A549 (cell line): ENCODE measurements at regions not wholly inside any gene's neighbourhood (a gene's known extent, or its start where the extent isn't known, plus 50 kb on each side); places are given as distances from the start of the nearest gene placed in this dataset.
"Not testable (repeated sequence)": the region's sequence is repeated elsewhere in the genome, so short reads cannot be mapped to it uniquely, and the experiment has no call there.

ENCODE experiments used
- ATAC-seq, 2 experiments: fragments of 200-7000 bp in 1 of 2; fragments of >200 bp in 1 of 2; cut with Nextera tagmentation in 1 of 2; cut with Tn5 transposase in 1 of 2; 3 replicates each; pipeline versions ENCODE4 v1.8.0 to v1.9.1; 2018 to 2020; ENCODE audit warnings: mild to moderate bottlenecking in 1 of 2, moderate library complexity in 1 of 2
- CTCF ChIA-PET: fragments of 300-600 bp; sonication (Branson Sonifier 250); formaldehyde crosslinking; extraction: SDS; loops from one replicate; lab custom pipeline; 2021; ENCODE audit warnings: antibody characterized with exemption, inconsistent platforms; lab: Yijun Ruan, JAX
- POLR2A ChIA-PET: fragments of 350-600 bp; formaldehyde crosslinking; extraction: SDS; loops from one replicate; lab custom pipeline; 2021; ENCODE audit warnings: antibody characterized with exemption, inconsistent platforms; lab: Yijun Ruan, JAX
- DNase-seq, 2 experiments: peaks; one replicate each; pipeline versions ENCODE4 v3.0.0 to v3.0.0-alpha.2; 2011 to 2016; ENCODE audit warnings: low read depth in 1 of 2, low spot score in 1 of 2
- FAIRE-seq: peaks from 2 replicates; lab custom pipeline; 2011; peaks lifted over from hg19 to GRCh38; lab: Jason Lieb, UNC
- H3K27ac ChIP-seq, 2 experiments: fragments of >200 bp; sonication (Bioruptor Twin); formaldehyde crosslinking; 3 replicates each; pipeline ENCODE4 v1.5.1; 2016 to 2017
- H3K4me1 ChIP-seq: fragments of >200 bp; sonication (Bioruptor Twin); formaldehyde crosslinking; 3 replicates; pipeline ENCODE4 v1.6.1; 2016
- H3K4me2 ChIP-seq: fragments of >200 bp; sonication (Bioruptor Twin); formaldehyde crosslinking; 3 replicates; pipeline ENCODE4 v1.6.1; 2016
- H3K4me3 ChIP-seq: fragments of >200 bp; sonication (Bioruptor Twin); formaldehyde crosslinking; 3 replicates; pipeline ENCODE4 v1.5.1; 2016
- H3K9me3 ChIP-seq: fragments of >200 bp; sonication (Bioruptor Twin); formaldehyde crosslinking; 3 replicates; pipeline ENCODE4 v1.6.1; 2016
- BHLHE40 ChIP-seq: IDR thresholded peaks from 2 replicates; pipeline ENCODE4 v1.6.1; 2012; ENCODE audit warnings: low read depth, low read length, inconsistent platforms
- CBX2 ChIP-seq: fragments of 200-600 bp; sonication (generic); IDR thresholded peaks from 2 replicates; pipeline ENCODE4 v1.6.1; 2016; ENCODE audit warnings: low read depth, mild to moderate bottlenecking, borderline replicate concordance
- CEBPB ChIP-seq, 2 experiments: fragments of >200 bp in 1 of 2; sonication (Bioruptor Twin) in 1 of 2; formaldehyde crosslinking in 1 of 2; IDR thresholded peaks; 2 replicates each; pipeline ENCODE4 v1.6.1; 2012 to 2016
- CHD2 ChIP-seq: fragments of 150-350 bp; IDR thresholded peaks from 2 replicates; pipeline ENCODE4 v1.6.1; 2014; ENCODE audit warnings: low read length; ENCODE audit not compliant: partially characterized antibody
- EP300 ChIP-seq, 2 experiments: fragments of >200 bp; sonication (Bioruptor Twin); formaldehyde crosslinking; IDR thresholded peaks; 2 replicates in 1 of 2; 3 replicates in 1 of 2; pipeline ENCODE4 v1.6.1; 2016 to 2017
- FOSB ChIP-seq: fragments of 250-450 bp; sonication (Bioruptor Pico); IDR thresholded peaks from 2 replicates; pipeline ENCODE4 v1.5.0; 2020; ENCODE audit warnings: mild to moderate bottlenecking, moderate library complexity
- FOXS1 ChIP-seq: fragments of 250-450 bp; sonication (Bioruptor Pico); IDR thresholded peaks from 2 replicates; pipeline ENCODE4 v1.5.0; 2020; ENCODE audit warnings: mild to moderate bottlenecking, moderate library complexity
- GATA3 ChIP-seq: IDR thresholded peaks from 2 replicates; pipeline ENCODE4 v1.6.1; 2012; ENCODE audit warnings: borderline replicate concordance
- HOXB13 ChIP-seq: fragments of 250-450 bp; sonication (Bioruptor Pico); IDR thresholded peaks from 2 replicates; pipeline ENCODE4 v1.5.0; 2020; ENCODE audit warnings: low read depth, mild to moderate bottlenecking, moderate library complexity
- JUNB ChIP-seq: fragments of >200 bp; sonication (Bioruptor Twin); formaldehyde crosslinking; IDR thresholded peaks from 2 replicates; pipeline ENCODE4 v1.6.1; 2016
- KDM1A ChIP-seq: fragments of 200-600 bp; sonication (generic); IDR thresholded peaks from 2 replicates; pipeline ENCODE4 v1.6.1; 2016; ENCODE audit warnings: low read depth, mild to moderate bottlenecking
- MAFK ChIP-seq: fragments of 450-650 bp; IDR thresholded peaks from 2 replicates; pipeline ENCODE4 v1.6.1; 2014; ENCODE audit not compliant: partially characterized antibody
- NR3C1 ChIP-seq: fragments of >200 bp; sonication (Bioruptor Twin); formaldehyde crosslinking; IDR thresholded peaks from 3 replicates; pipeline ENCODE4 v1.6.1; 2017
- RAD21 ChIP-seq, 2 experiments: fragments of >200 bp in 1 of 2; sonication (Bioruptor Twin) in 1 of 2; formaldehyde crosslinking in 1 of 2; IDR thresholded peaks in 1 of 2; conservative IDR thresholded peaks in 1 of 2; 2 replicates in 1 of 2; 3 replicates in 1 of 2; pipeline ENCODE4 v1.6.1; 2012 to 2018; ENCODE audit warnings: inconsistent platforms in 1 of 2
- RARB ChIP-seq: fragments of 250-450 bp; sonication (Bioruptor Pico); IDR thresholded peaks from 2 replicates; pipeline ENCODE4 v1.8.0; 2021; ENCODE audit warnings: mild to moderate bottlenecking, moderate library complexity
- RFX5 ChIP-seq: fragments of 450-650 bp; IDR thresholded peaks from 2 replicates; pipeline ENCODE4 v1.7.1; 2014; ENCODE audit warnings: antibody characterized with exemption, mild to moderate bottlenecking, moderate library complexity
- TFCP2L1 ChIP-seq: fragments of 250-450 bp; sonication (Bioruptor Pico); IDR thresholded peaks from 2 replicates; pipeline ENCODE4 v1.5.0; 2021; ENCODE audit warnings: mild to moderate bottlenecking
- TP53 ChIP-seq: fragments of 250-450 bp; sonication (Bioruptor Pico); IDR thresholded peaks from 2 replicates; pipeline ENCODE4 v1.5.0; 2021; ENCODE audit warnings: mild to moderate bottlenecking, moderate library complexity
- WGBS: methylation state at CpG from one replicate; pipeline ENCODE4 v1.1.6; 2017; ENCODE audit errors: missing lambda C conversion rate; 5-methylcytosine and 5-hydroxymethylcytosine counted together
- TF ChIP-seq, protein P1 (sequence below): fragments of 250-450 bp; sonication (Bioruptor Pico); IDR thresholded peaks from 2 replicates; pipeline ENCODE4 v1.5.0; 2021; ENCODE audit warnings: mild to moderate bottlenecking, moderate library complexity, borderline replicate concordance
- TF ChIP-seq, protein P2 (sequence below): IDR thresholded peaks from 2 replicates; pipeline ENCODE4 v1.6.1; 2012
- TF ChIP-seq, protein P3 (sequence below): fragments of 200-600 bp; sonication (generic); IDR thresholded peaks from 2 replicates; pipeline ENCODE4 v1.6.1; 2016; ENCODE audit warnings: antibody characterized with exemption, mild to moderate bottlenecking, moderate library complexity

DNA sequence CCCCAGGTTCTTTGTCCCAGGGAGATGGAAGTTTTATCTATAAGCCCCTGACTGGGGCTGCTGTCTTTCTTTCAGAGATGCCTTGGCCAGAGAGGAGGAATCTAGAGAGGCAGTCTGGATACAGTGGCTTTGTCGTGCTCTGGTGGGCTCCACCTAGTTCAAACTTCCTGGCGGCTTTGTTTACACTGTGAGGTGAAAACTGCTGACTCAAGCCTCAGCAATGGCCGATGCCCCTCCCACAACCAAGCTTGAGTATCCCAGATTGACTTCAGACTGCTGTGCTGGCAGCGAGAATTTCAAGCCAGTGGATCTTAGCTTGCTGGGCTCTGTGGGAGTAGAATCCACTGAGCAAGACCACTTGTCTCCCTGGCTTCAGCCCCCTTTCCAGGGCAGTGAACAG lies 1288.8 kb downstream of the REEP3 start:
- H3K4me3 ChIP-seq, CTCF ChIA-PET, POLR2A ChIA-PET, H3K9me3 ChIP-seq, H3K27ac ChIP-seq, H3K4me1 ChIP-seq, FAIRE-seq, ATAC-seq, H3K4me2 ChIP-seq: not testable (repeated sequence)
- 3% methylated on average over 4 of the region's 4 CpGs for WGBS
- peak; percentile 27 for TF ChIP-seq MAFK
- peak in 1 of 2 experiments; percentile 28 for DNase-seq

DNA sequence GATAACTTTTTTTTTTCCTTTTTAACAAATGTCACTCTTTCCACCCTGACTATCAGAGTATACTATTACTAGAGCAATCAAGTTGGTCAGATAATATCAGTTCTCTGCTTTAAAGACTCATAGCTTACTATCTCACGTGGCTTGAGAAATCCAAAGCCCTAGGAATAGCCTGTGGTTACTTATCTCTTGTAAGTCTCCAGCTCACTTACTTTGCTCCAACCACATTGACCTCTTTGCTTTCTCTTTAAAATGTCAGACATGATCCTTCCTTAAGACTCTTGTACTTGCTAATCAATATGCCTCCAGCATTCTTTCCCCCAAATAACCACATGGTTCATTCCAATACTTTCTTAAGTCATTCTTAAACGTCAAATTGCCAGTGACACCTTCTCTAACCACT lies 1292.2 kb downstream of the REEP3 start:
- DNase-seq, result no peak
- no peaks in the 10 kb centered on the region for H3K4me1 ChIP-seq

DNA sequence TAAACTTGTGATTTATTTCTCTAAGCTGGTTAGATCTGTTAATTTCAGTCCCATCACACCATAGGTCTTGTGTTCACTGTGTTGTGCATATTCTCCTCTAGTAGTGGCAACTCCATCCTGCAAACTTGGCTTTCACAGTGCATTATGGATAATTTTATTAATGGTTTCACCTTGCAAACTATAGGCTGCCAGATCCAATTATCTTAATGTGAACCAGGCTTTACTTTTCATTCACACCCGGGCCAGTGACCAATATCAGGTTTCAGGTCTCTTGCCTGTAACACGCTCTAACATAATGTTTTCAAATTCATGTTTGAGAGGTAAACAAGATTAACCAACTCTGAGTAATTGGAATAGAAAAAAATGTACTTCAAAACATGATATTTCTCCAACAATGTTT lies 1293.0 kb downstream of the REEP3 start:
- no peaks in the 10 kb centered on the region for H3K9me3 ChIP-seq
- CTCF ChIA-PET, result no interaction called here
- H3K27ac ChIP-seq, result no peak overlapping the region
- H3K4me1 ChIP-seq, result no peaks in the 10 kb centered on the region
- no peak for DNase-seq
- FAIRE-seq, result no peak
- 7% methylated on average over 2 of the region's 2 CpGs for WGBS
- H3K4me2 ChIP-seq, result no peak overlapping the region
- POLR2A ChIA-PET, result no interaction called here
- TF ChIP-seq TFCP2L1 (CRISPR knock-in tag), result no peak
- no peak for TF ChIP-seq FOSB (CRISPR knock-in tag)
- TF ChIP-seq BHLHE40, result no peak
- TF ChIP-seq, protein P1, sequence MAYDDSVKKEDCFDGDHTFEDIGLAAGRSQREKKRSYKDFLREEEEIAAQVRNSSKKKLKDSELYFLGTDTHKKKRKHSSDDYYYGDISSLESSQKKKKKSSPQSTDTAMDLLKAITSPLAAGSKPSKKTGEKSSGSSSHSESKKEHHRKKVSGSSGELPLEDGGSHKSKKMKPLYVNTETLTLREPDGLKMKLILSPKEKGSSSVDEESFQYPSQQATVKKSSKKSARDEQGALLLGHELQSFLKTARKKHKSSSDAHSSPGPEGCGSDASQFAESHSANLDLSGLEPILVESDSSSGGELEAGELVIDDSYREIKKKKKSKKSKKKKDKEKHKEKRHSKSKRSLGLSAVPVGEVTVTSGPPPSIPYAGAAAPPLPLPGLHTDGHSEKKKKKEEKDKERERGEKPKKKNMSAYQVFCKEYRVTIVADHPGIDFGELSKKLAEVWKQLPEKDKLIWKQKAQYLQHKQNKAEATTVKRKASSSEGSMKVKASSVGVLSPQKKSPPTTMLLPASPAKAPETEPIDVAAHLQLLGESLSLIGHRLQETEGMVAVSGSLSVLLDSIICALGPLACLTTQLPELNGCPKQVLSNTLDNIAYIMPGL (CRISPR knock-in tag), result no peak
- TF ChIP-seq HOXB13 (CRISPR knock-in tag), result no peak
- no peak for TF ChIP-seq NR3C1
- no peak for TF ChIP-seq CBX2
- TF ChIP-seq RARB (CRISPR knock-in tag), result no peak
- TF ChIP-seq, protein P2, sequence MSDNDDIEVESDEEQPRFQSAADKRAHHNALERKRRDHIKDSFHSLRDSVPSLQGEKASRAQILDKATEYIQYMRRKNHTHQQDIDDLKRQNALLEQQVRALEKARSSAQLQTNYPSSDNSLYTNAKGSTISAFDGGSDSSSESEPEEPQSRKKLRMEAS, result no peak
- TF ChIP-seq GATA3, result no peak
- no peak for ATAC-seq
- no peak overlapping the region for H3K4me3 ChIP-seq

More for the DNA sequence above, 1292.2 kb downstream of the REEP3 start:
- TF ChIP-seq TP53 (no peak), EP300 (IDR thresholded peaks at IDR 0.05) (no peak), FOXS1 (CRISPR knock-in tag) (no peak)
- TF ChIP-seq, all 56 proteins: peak for 0
- no peaks in the 10 kb centered on the region for H3K9me3 ChIP-seq
- FAIRE-seq (no peak), ATAC-seq (no peak)
- H3K4me3 ChIP-seq, result no peak overlapping the region
- WGBS, result 3% methylated on average over 2 of the region's 2 CpGs
- ChIA-PET POLR2A (no interaction called here), CTCF (no interaction called here)
- no peak overlapping the region for H3K4me2 ChIP-seq
- no peak overlapping the region for H3K27ac ChIP-seq

DNA sequence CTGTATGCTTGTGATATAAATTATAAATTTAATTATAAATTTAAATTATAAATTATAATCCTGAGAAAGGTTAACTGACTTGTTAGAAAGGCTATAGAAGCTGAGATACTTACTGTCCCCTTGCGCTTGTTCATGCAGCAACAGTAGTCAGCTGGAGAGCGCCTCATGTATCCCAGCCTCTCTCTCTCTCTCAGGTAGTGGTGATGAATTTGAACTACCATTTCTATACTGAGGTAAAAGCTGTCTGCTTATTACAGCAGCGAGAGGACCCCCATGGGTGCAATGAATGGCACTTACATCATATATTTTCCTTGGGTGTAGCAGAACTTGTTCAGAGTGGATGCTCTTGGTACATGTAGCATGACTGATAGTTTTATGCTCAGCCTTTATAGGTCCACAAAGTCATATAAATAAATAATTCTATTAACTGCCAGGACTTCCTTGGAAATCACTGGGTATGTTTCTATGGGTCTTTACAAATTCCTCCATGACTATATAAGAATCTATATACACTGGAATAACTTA lies 1308.7 kb downstream of the REEP3 start:
- TF ChIP-seq CBX2 (no peak), RFX5 (no peak), EP300 (IDR thresholded peaks at IDR 0.05) (no peak), JUNB (no peak), GATA3 (no peak), TFCP2L1 (CRISPR knock-in tag) (no peak), RAD21 (conservative IDR thresholded peaks at IDR 0.05 in 1 of 2, IDR thresholded peaks at IDR 0.05 in 1 of 2) (no peak), CEBPB (IDR thresholded peaks at IDR 0.05) (no peak), KDM1A (no peak), HOXB13 (CRISPR knock-in tag) (no peak), CHD2 (no peak)
- TF ChIP-seq, protein P3, sequence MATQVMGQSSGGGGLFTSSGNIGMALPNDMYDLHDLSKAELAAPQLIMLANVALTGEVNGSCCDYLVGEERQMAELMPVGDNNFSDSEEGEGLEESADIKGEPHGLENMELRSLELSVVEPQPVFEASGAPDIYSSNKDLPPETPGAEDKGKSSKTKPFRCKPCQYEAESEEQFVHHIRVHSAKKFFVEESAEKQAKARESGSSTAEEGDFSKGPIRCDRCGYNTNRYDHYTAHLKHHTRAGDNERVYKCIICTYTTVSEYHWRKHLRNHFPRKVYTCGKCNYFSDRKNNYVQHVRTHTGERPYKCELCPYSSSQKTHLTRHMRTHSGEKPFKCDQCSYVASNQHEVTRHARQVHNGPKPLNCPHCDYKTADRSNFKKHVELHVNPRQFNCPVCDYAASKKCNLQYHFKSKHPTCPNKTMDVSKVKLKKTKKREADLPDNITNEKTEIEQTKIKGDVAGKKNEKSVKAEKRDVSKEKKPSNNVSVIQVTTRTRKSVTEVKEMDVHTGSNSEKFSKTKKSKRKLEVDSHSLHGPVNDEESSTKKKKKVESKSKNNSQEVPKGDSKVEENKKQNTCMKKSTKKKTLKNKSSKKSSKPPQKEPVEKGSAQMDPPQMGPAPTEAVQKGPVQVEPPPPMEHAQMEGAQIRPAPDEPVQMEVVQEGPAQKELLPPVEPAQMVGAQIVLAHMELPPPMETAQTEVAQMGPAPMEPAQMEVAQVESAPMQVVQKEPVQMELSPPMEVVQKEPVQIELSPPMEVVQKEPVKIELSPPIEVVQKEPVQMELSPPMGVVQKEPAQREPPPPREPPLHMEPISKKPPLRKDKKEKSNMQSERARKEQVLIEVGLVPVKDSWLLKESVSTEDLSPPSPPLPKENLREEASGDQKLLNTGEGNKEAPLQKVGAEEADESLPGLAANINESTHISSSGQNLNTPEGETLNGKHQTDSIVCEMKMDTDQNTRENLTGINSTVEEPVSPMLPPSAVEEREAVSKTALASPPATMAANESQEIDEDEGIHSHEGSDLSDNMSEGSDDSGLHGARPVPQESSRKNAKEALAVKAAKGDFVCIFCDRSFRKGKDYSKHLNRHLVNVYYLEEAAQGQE, result no peak
- TF ChIP-seq, protein P1 (CRISPR knock-in tag), result no peak
- TF ChIP-seq, all 56 proteins: peak for 0
- no peaks in the 10 kb centered on the region for H3K4me1 ChIP-seq
- ATAC-seq, result no peak
- WGBS, result 11% methylated on average over 3 of the region's 3 CpGs
- POLR2A ChIA-PET, result no interaction called here
- no peak for DNase-seq
- no peak overlapping the region for H3K27ac ChIP-seq
- no peaks in the 10 kb centered on the region for H3K9me3 ChIP-seq
- H3K4me2 ChIP-seq, result no peak overlapping the region
- no peak overlapping the region for H3K4me3 ChIP-seq
- FAIRE-seq, result no peak
- CTCF ChIA-PET, result no interaction called here
